ENCODE measurements at regions not wholly inside any gene's neighbourhood (a gene's known extent, or its start where the extent isn't known, plus 50 kb on each side); places are given as distances from the start of the nearest gene placed in this dataset.

GRCh38 chr2:182503886-182504285, 77.0 kb upstream of the PDE1A start:
- Histone ChIP-seq H3K27me3 (ENCODE audit: control insufficient read depth in 4 of 4, insufficient read depth in 4 of 4, low read length in 3 of 4) (no peaks in the 10 kb centered on the region), H3K4me1 (ENCODE audit: control insufficient read depth in 4 of 4, insufficient read depth in 4 of 4, low read length in 3 of 4) (no peaks in the 10 kb centered on the region), H3K27ac (ENCODE audit: low read depth in 1 of 2, low read length in 2 of 2) (no peak overlapping the region), H3K36me3 (ENCODE audit: control insufficient read depth in 4 of 4, insufficient read depth in 3 of 4, low read depth in 1 of 4, low read length in 3 of 4) (no peaks in the 10 kb centered on the region), H3K9me3 (ENCODE audit: control insufficient read depth in 4 of 4, low read length in 3 of 4) (no peaks in the 10 kb centered on the region), H3K9ac (ENCODE audit: low read depth in 1 of 2, low read length in 2 of 2) (no peak overlapping the region), H3K4me3 (ENCODE audit: low read depth in 1 of 3, low read length in 3 of 3) (no peak overlapping the region)
- WGBS, result 79% methylated on average over 2 of the region's 2 CpGs
- TF ChIP-seq TAF1 (conservative IDR thresholded peaks at IDR 0.05), result no peak
- no peak for TF ChIP-seq NR2F2 (IDR thresholded peaks at IDR 0.05)
- TF ChIP-seq FOXA2 (IDR thresholded peaks at IDR 0.05), result no peak
- no peak for TF ChIP-seq EGR1 (IDR thresholded peaks at IDR 0.05; ENCODE audit: low read depth in 2 of 2)
- no peak for TF ChIP-seq REST (IDR thresholded peaks at IDR 0.05)
- TF ChIP-seq JUND (IDR thresholded peaks at IDR 0.05), result no peak
- TF ChIP-seq RXRA (IDR thresholded peaks at IDR 0.05), result no peak
- no peak for DNase-seq (ENCODE audit: low spot score)

GRCh38 chr2:182504903-182505302, 78.1 kb upstream of the PDE1A start:
- Histone ChIP-seq H3K4me3 (ENCODE audit: low read depth in 1 of 3, low read length in 3 of 3) (no peak overlapping the region), H3K27me3 (ENCODE audit: control insufficient read depth in 4 of 4, insufficient read depth in 4 of 4, low read length in 3 of 4) (no peaks in the 10 kb centered on the region), H3K4me1 (ENCODE audit: control insufficient read depth in 4 of 4, insufficient read depth in 4 of 4, low read length in 3 of 4) (no peaks in the 10 kb centered on the region), H3K36me3 (ENCODE audit: control insufficient read depth in 4 of 4, insufficient read depth in 3 of 4, low read depth in 1 of 4, low read length in 3 of 4) (no peaks in the 10 kb centered on the region), H3K9me3 (ENCODE audit: control insufficient read depth in 4 of 4, low read length in 3 of 4) (no peaks in the 10 kb centered on the region), H3K27ac (ENCODE audit: low read depth in 1 of 2, low read length in 2 of 2) (peak overlapping the region; percentile 3 to 35), H3K9ac (ENCODE audit: low read depth in 1 of 2, low read length in 2 of 2) (no peak overlapping the region)
- 60% methylated on average over 2 of the region's 2 CpGs for WGBS
- no peak for DNase-seq (ENCODE audit: low spot score)
- TF ChIP-seq NR2F2 (IDR thresholded peaks at IDR 0.05), result peak; percentile 63
- TF ChIP-seq CTCF (IDR thresholded peaks at IDR 0.05; ENCODE audit: low read depth, low read length, missing input control), result no peak
- no peak for TF ChIP-seq REST (IDR thresholded peaks at IDR 0.05)
- TF ChIP-seq RAD21 (IDR thresholded peaks at IDR 0.05), result peak; percentile 8 to 16
- peak; percentile 40 to 54 for TF ChIP-seq JUND (IDR thresholded peaks at IDR 0.05)
- TF ChIP-seq ZBTB33 (IDR thresholded peaks at IDR 0.05), result no peak
- no peak for TF ChIP-seq EGR1 (IDR thresholded peaks at IDR 0.05; ENCODE audit: low read depth in 2 of 2)
- no peak for TF ChIP-seq SP1 (IDR thresholded peaks at IDR 0.05)
- TF ChIP-seq RXRA (IDR thresholded peaks at IDR 0.05), result peak in 1 of 2 donors; percentile 9
- no peak for TF ChIP-seq FOXA2 (IDR thresholded peaks at IDR 0.05)
- TF ChIP-seq YY1 (IDR thresholded peaks at IDR 0.05), result no peak
- TF ChIP-seq TAF1 (conservative IDR thresholded peaks at IDR 0.05), result no peak
- no peak for TF ChIP-seq HNF4G (IDR thresholded peaks at IDR 0.05)
- TF ChIP-seq ATF3 (IDR thresholded peaks at IDR 0.05), result no peak
- TF ChIP-seq HNF4A (conservative IDR thresholded peaks at IDR 0.05), result no peak
- TF ChIP-seq FOXA1 (IDR thresholded peaks at IDR 0.05), result no peak
- no peak for TF ChIP-seq MAX (IDR thresholded peaks at IDR 0.05)
- TF ChIP-seq GABPA (IDR thresholded peaks at IDR 0.05 in 1 of 2, conservative IDR thresholded peaks at IDR 0.05 in 1 of 2), result no peak
